T-helper 1 cell (primary cell): ENCODE measurements at regions not wholly inside any gene's neighbourhood (a gene's known extent, or its start where the extent isn't known, plus 50 kb on each side); places are given as distances from the start of the nearest gene placed in this dataset.
"Not testable (repeated sequence)": the region's sequence is repeated elsewhere in the genome, so short reads cannot be mapped to it uniquely, and the experiment has no call there.

ENCODE experiments used
- DNase-seq, 5 donors: peaks; one replicate each; pipeline ENCODE4 v3.0.0-alpha.2; 2012 to 2020

DNA sequence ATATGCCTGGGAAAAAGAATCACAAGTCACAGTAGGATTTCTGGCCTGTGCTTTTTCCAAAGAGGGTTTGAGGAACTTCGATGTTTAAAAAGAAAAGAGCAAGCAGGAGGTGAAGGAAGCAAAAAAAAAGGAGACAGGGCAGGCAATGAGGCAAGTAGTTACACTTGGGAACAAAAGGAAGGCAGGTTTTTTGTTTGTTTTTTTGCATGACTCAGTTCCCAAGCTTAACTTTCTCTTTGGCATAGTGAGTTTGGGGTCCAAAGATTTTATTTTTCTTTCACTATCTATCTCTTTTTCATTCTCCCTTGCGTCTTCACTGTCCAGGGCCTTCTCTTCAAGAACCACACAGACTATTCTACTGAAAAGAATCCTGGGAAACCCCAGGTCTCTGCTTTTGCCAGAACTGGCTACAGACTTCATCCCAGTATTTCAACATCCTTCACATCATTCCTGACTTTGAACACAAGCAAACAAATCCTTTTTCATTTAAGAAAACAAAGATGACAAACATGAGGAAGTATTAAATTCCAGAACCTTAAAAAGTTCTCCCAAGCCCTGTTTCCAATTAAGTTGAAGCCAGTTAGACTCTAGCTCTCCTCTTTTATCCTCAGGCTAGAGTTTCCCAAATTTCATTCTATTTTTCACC, 210.7 kb upstream of the RND3 start:
- DNase-seq = no peak

DNA sequence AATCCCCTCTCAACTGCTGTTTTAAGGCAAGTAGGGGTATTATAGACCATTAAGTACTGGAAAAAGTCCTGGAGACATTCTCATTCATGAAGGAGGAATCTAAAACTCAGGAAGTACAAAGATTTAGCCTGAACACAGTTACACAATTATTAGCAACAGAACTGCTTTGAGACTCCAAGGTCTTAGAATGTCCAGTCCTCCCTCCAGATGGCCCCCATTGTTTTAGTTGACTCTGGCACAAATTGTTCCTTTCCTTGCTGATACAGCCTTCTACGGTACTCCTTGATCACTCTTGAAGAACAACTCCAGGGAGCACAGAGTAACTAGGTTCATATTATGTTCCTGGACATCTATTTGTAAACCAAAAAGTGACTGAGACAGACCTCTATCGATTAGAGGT, 210.1 kb upstream of the RND3 start:
- DNase-seq = no peak

DNA sequence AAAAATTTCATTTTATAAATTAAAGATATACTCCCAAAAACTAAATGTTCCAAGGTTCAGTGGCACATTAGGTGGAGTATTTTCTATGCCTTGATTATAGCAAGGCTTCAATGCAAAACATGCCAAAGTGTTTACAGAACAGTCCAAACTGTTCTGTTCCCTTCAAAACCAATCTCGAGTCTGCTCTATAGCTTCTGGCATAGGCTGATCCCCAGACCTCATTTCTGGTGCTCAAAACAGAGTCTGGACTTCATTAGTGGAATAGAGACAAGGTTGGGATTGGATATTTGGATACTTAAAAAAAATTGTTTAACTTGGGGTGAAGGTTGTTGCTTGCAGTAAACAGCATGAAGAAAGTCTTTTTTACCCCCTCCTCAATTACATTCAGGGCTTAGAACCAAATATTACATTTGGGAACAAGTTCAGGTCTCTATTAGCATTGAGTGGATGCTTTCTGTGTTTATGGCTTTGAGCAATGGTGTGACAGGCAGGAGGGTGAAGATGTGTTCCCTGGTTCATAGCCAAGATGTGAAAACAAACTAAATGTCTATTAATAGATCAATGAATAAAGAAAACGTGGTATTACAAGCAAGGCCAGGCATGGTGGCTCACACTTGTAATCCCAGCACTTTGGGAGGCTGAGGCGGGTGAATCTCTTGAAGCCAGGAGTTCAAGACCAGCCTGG, 208.1 kb upstream of the RND3 start:
- no peak for DNase-seq

DNA sequence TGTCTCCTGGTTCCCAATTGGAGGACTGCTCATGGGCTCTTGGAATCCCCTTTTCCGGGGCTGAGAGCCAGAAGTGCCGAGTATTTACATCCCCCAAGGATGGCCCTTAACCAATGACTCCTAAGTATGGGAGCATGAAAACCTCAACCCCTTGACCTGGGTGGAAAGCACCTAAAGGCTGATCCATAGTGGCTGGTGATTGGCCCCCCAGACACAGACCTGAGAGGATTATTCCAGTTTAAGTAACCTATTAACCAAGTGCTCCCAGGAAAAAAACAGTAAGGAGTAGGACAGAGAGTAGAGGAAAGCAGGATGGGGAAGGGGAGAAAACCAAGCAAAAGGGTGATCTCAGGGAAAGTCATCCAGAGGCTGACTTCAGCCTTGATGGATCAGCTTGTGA, 206.1 kb upstream of the RND3 start:
- no peak for DNase-seq

DNA sequence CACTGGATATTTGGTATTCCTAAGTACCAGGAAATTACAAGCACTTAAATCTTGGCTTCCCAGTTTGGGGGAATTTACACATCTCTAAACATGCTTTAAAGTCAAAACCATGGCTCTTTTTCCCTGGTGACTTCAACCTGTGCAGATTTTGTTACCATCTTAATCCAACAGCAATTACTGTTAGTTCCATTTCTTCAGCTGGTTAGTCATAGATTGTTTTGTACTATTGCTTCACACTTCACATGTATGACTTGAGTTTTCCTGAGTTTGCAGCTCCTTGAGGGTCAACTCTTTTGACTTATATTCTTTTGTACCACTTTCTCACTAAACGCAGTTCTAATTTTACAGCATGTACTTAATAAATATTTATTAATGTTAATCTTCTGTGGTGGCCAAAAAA, 203.4 kb upstream of the RND3 start:
- DNase-seq = no peak

DNA sequence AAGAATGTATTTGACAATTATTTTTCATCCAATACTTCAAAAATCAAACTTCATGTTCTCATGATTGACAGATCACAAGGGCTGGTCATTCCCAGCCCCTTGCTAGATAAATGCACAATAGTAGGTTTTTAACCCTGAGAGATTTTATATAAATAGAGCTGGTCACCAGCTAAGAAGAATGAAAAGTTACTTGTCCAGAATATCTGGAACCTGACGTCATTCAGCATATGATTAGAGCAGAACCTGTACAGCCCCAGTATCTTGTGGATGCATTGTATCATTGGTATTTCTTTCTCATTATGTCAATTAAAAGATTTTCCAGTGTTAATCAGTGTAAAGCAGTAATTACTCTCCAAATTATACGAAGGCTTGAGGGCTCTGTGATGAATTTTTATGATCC, 202.8 kb upstream of the RND3 start:
- DNase-seq = no peak

DNA sequence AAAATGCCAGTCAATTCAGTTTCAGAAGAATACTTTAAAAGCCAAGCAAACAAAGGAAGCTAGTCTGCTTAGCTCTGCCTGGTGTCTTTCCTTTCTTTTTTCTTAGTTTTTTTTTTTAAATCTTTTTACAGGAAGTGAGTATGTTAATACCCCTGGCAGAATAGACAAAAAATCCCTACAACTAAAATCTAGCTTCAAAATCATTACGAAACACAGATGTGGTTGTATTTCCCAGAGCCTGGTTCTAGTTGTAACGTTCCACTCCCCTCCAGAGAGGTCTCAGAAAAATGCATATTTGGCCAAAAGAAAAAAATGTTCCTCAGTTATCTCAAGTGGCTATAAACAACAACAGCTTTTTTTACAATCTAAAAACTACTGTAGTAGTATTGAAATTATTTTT, 202.1 kb upstream of the RND3 start:
- no peak for DNase-seq

DNA sequence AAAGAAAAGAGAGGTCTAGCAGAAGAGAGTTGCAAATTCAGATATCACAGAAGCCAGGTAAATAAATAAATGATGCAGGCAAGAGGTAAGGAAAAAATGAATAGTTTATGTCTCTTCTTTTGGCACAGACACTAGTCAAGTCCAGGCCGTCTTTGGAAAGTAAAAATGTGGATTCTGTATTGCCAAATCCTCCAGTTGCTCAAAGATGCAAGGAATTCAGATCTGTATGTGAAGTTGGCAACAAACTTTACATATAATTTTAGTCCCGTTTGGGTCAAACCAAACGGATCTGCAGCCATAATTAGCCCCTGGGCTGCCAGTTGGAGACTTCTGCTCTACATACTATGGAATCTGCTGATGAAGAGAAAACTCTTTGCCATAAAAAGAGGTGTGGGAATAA, 200.5 kb upstream of the RND3 start:
- no peak for DNase-seq

DNA sequence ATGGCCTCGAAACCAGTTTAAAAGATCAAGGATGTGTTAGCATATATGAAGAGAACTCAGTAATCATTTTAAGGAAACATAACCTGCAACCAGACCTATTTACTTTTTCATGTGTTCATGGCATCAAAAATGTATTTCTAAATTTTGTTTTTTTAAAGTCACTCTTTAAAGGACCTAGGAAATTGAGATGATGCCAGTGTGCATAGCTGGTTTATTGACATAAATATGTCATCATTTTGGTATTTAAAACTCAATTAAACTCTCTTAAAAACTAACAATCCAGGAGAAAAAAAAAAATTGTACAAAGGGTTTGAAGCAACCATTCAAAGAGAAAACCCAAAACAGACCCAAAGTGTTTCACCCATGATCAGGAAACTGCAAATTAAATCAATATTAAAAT, 198.9 kb upstream of the RND3 start:
- no peak for DNase-seq

DNA sequence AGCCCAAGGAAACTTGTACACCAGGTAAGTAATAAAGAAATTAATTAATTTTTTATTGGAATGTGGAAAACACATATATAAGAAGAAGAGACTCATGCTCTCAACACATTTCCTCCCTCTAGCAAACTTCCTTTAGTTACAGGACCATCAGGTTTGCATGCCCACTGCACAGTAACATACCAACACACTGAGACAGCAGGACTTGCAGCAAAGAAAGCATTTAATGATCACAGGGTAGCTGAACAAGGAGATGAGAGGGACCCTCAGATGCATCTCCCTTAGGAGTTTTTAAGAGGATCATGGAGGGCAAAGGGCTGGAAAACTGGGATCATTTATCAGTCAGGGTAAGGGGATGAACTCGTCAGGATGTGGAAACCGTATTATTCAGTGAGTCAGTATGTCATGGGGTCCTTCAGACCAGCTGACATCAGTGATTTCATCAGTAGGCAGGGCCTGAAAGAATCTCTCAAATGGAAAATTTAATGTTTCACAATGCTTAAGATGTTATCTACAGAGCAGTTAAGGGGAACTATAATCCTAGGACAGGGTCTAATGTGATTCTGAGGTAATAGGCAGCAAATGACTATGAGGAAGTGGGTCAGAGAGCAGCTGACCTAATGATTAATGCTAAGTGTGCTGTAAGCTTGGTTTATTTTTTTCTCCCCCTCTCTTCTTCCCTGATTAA, 193.8 kb upstream of the RND3 start:
- no peak for DNase-seq

DNA sequence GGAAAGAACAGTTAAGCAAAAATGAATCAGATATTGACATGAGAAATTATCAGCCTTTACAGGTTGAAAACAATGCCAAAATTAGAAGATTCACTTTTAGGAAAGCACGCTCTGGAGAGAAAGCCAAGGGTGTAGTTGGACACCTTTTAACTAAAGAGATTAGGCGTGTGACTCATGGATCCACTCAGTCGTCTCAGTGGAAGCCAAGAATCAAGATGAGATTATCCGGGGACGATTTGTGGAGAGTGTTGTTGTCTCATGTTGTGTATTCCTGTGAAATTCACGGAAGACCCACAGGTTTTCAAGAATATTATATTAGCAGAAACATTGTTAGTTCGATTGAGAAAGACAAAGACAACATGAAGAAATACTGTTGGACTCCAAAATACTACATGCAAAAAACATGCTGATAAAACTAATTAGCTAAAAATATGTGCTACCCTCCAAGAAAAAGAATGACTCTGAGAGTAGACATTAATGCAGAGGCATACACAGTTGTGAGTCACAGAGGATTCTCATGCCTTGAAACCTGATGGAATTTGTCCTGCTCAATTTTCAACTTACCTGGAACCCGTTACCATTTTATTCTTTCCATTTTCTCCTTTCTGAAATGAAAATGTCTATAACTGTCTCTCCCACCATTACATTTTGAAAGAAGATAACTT, 192.1 kb upstream of the RND3 start:
- DNase-seq = no peak

DNA sequence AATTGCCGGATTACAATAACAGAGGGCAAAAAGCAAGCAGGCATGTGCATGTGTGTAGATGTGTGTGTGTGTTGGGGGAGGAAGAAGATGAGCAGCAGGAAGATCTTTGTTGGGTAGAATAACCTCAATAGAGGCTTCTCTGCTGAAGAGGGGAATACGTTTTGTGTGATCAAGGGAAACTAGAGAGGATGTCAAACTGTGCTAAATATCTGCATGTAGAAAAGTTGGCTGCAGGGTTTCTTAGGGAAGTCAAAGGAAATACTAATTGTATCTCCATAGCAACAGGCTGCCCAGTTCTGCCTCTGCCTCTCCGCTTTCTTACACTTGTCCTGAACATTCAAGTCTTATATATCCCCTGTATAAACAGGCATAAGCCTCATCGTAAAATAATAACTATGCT, 190.1 kb upstream of the RND3 start:
- DNase-seq = no peak

DNA sequence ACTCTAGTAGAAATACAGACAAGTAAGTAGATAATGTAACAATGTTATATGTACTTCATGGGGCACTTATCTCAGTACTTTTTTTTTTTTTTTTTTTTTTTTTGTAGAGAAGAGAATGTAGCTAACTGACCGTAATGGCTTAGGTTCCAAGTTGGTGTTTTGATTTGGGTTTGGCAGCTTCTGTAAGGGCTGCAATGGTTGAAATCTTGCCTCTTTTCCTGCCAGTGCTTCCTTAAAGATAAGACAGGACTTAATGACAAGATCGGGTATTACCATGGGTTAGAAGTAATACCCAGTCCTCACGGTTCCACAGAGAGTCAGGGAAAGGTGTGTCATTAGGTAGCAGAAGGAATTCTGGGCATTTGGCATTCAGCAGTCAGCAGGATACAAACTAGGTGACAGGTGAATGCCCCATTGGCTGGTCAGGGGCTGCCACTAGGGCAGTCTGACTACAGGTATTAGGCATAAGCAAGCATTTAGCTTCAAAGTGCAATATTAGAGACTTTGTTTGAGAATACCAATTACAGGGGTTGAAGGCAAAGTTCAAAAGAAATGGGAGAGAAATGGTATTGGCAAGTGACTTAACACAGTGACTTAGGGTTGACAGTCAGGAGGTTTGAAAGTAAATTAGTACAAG, 189.4 kb upstream of the RND3 start:
- DNase-seq = no peak

DNA sequence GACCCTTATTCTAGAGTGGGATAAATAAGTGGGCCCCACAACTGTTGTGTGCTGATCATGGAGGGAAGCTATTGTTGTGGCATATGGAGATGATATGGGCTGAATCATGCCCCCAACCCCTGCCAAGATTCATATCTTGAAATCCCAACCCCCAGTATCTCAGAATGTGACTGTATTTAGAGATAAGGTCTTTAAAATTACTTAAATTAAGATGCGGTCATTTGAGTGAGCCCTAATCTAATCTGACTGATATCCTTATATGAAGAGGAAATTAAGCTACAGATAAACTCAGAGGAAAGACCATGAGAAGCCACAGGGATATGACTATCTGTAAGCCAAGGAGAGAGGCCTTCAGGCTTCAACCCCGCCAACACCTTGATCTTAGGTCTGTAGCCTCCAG, 188.3 kb upstream of the RND3 start:
- no peak for DNase-seq

DNA sequence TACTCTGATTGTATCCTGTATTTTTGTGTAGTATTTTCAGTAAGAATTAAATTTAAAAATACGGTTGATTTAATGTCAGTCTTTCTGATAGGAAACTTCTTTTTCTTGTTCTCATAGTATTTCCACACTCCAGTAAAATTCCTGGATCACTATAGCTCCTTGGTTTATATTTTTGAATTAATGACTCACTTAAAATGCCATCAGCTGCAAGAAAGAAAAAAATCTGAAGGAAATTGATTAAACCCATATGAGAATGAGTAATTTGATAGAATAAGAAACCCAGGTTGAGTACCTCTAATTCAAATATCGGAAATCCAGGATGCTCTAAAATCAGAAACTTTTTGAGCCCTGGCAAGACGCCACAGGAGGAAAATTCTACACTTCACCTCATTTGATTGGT, 186.8 kb upstream of the RND3 start:
- no peak for DNase-seq

DNA sequence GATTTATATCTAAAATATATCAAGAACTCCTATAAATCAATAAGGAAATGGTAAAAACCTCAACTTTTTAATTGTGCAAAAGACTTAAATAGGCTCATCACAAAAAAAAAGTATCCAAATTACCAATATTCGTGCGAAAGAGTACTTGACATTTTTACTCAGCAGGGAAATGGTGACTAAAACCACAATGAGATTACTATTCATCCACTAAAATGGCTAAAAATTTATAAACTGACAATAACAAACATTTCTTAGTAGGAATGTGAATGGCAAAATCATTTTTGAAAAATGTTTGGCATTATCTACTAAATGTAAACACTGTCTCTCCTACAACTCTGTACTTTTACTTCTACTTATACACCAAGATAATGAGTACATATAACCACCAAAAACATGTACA, 184.8 kb upstream of the RND3 start:
- no peak for DNase-seq

DNA sequence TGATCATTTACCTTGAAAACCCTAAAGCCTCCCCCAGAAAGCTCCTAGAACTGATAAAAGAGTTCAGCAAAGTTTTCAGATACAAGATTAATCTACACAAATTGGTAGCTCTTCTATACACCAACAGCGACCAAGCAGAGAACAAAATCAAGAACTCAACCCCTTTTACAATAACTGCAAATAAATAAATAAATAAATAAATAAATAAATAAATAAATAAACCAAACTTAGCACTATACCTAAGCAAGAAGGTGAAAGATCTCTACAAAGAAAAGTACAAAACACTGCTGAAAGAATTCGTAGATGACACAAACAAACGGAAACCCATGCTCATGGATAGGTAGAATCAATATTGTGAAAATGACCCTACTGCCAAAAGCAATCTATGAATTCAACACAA, 182.0 kb upstream of the RND3 start:
- DNase-seq = no peak

DNA sequence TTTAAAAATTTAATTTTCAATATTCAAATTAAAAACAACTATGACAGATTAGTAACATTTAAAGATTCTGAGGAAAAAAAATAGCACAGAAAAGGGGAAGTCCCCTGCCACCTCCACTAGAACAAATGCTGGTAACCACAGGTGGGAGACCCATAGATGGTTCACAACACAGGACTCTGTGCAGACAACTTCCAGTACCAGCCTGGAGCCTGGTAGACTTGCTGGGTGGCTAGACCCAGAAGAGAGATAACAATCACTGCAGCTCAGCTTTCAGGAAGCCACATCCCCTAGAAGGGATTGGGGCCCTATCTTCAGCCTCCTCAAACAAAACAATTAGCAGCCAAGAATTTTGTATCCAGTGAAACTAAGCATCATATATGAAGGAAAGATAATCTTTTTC, 179.6 kb upstream of the RND3 start:
- DNase-seq = not testable (repeated sequence)

DNA sequence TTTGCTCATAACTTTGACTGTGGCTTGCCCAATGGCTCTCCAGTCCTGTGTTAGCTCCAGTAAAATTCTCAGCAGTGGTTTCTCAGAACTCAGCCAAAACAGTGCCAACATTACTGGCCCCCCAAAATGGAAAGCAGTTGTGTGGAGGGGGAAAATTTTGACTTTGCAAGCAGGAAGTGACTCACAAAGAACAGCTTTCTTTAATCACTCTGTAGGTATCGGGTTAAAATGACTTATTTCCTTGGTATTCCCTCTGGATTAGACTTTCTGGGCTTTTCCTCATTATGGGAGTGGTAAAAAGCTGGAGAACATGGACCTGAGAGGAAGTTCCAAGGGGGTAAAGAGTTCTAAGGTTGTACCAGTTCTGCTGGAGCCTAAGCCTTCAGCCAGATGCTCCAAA, 175.7 kb upstream of the RND3 start:
- no peak for DNase-seq

DNA sequence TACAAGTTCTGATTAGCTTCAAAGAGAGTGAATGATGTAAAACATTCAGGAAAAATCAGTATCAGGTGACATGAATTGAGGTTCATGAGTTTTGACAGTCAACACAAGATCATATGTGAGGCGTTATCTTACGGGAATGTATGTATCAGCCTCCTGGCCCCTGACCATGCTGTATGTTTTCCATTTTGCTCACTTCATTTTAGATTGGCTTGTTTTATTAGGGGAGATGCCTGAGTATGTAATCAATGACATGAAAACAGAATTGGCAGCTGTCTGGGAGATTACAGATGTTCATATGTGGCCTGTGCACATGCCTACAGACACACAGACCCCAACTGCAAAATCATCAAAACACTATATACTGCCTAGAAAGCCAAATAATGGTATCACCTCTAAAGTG, 168.5 kb upstream of the RND3 start:
- no peak for DNase-seq

DNA sequence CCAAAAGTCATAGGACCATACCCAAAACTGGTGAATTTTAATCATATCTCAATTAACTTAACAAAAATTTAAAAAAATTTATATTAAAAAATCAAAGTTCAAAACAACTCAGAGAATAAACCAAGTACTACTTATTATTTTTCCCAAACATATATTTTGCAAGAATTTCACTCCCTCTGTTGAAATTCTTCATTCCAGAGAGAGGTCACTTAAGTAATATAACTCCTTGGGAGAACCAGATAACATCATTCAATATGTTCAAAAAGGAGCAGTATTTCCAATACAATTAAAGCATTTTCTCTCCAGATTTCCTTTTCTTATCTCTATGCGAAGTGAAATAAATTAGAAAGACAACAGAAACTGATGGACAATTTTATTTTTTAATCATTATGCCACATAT, 165.9 kb upstream of the RND3 start:
- DNase-seq = no peak

DNA sequence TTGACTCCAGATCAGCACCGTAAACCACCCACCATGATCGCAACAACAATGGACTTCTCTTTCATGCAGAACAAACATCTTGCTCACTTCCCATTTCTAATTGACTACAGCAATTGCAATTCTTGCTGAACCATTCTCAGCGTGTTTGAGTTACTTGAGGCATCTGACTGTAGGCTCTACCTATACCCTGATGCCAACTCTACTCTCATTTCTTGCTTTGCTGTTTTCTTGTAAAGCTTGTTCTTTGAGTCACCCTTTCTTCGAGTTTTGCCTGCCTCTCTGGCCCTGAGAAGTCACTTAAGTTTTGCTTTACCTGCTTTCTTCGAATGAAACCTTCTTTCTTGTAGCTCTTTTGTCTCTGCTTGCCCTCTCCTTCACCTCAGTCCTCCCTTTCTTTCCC, 160.5 kb upstream of the RND3 start:
- DNase-seq = no peak

DNA sequence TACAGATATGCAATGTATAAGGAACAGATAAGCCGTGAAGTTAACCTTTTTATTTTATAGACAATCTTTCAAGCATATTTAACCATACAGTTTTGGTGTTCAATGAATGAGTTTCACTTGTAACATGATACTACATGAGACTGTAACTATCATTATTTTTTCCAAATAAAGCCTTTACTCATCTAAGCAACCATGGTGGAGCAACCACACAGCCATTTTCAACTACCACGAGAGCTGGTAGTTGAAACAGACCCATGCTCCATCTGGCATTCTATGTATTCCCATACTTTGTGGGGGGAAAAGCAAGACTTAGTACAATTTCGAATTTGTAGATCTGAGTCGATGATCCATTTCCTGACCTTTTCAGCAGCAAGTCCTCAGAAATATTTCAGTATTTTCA, 159.3 kb upstream of the RND3 start:
- DNase-seq = no peak
